SU-DHL-6 (cell line): ENCODE measurements at regions not wholly inside any gene's neighbourhood (a gene's known extent, or its start where the extent isn't known, plus 50 kb on each side); places are given as distances from the start of the nearest gene placed in this dataset.

ENCODE experiments used
- H2AFZ ChIP-seq: fragments of 200-600 bp; sonication (generic); 2 replicates; pipeline ENCODE4 v1.6.1; 2014; ENCODE audit warnings: low read depth, mild to moderate bottlenecking, moderate library complexity, mixed read lengths, antibody characterized with exemption, low read length; ENCODE audit not compliant: severe bottlenecking
- H3F3A ChIP-seq: fragments of 200-600 bp; shearing (Covaris generic); 2 replicates; pipeline ENCODE4 v1.6.0; 2016; ENCODE audit warnings: antibody characterized with exemption, mild to moderate bottlenecking; ENCODE audit not compliant: insufficient read depth
- H3K27ac ChIP-seq: fragments of 200-600 bp; sonication (generic); 2 replicates; pipeline ENCODE4 v1.5.1; 2016; ENCODE audit warnings: low read depth, mild to moderate bottlenecking, low read length, moderate library complexity, mixed read lengths
- H3K27me3 ChIP-seq: fragments of 200-600 bp; sonication (generic), shearing (Covaris generic); 2 replicates; pipeline ENCODE4 v1.6.0; 2014; ENCODE audit warnings: mild to moderate bottlenecking, low read length
- H3K36me3 ChIP-seq: fragments of 200-600 bp; sonication (generic); 2 replicates; pipeline ENCODE4 v1.6.1; 2014; ENCODE audit warnings: mild to moderate bottlenecking, low read length, mixed read lengths
- H3K4me2 ChIP-seq: fragments of 300-600, 200-600 bp; shearing (Covaris generic), sonication (generic); 2 replicates; pipeline ENCODE4 v1.6.0; 2014; ENCODE audit warnings: low read length, low read depth, mild to moderate bottlenecking; ENCODE audit not compliant: poor library complexity, severe bottlenecking
- H3K4me3 ChIP-seq: fragments of 200-600 bp; sonication (generic); 2 replicates; pipeline ENCODE4 v1.5.1; 2014; ENCODE audit warnings: antibody characterized with exemption, low read length, mild to moderate bottlenecking, mixed read lengths; ENCODE audit not compliant: insufficient read depth, poor library complexity, severe bottlenecking
- H3K79me2 ChIP-seq: fragments of 200-600 bp; sonication (generic); 2 replicates; pipeline ENCODE4 v1.6.1; 2014; ENCODE audit warnings: mild to moderate bottlenecking, low read length, moderate library complexity; ENCODE audit not compliant: insufficient read depth
- H3K9ac ChIP-seq: fragments of 200-600 bp; sonication (generic); 2 replicates; pipeline ENCODE4 v1.7.0; 2014; ENCODE audit warnings: mild to moderate bottlenecking, low read length
- H3K9me2 ChIP-seq: fragments of 200-600 bp; sonication (generic); replicated peaks from 2 replicates; pipeline ENCODE4 v1.6.1; 2014; ENCODE audit warnings: low read length; ENCODE audit not compliant: insufficient read depth
- H3K9me3 ChIP-seq: fragments of 200-600 bp; sonication (generic); 2 replicates; pipeline ENCODE4 v1.6.1; 2014; ENCODE audit warnings: low read length, mixed read lengths; ENCODE audit not compliant: insufficient read depth
- H4K20me1 ChIP-seq: fragments of 200-600 bp; sonication (generic); 2 replicates; pipeline ENCODE4 v1.6.1; 2014; ENCODE audit warnings: low read depth, mild to moderate bottlenecking, antibody characterized with exemption, low read length, moderate library complexity, mixed read lengths
- EZH2phosphoT487 ChIP-seq: fragments of 200-600 bp; sonication (generic), shearing (Covaris generic); conservative IDR thresholded peaks from 2 replicates; pipeline ENCODE4 v1.6.1; 2018; ENCODE audit warnings: mild to moderate bottlenecking, antibody characterized with exemption, low read length, moderate library complexity, mixed read lengths
- TF ChIP-seq, protein P1 (sequence below): fragments of 200-600 bp; sonication (generic); IDR thresholded peaks from one replicate; pipeline ENCODE4 v1.5.1; 2017; ENCODE audit warnings: antibody characterized with exemption, mild to moderate bottlenecking, low read length, moderate library complexity; ENCODE audit not compliant: insufficient read depth, poor library complexity, severe bottlenecking

DNA sequence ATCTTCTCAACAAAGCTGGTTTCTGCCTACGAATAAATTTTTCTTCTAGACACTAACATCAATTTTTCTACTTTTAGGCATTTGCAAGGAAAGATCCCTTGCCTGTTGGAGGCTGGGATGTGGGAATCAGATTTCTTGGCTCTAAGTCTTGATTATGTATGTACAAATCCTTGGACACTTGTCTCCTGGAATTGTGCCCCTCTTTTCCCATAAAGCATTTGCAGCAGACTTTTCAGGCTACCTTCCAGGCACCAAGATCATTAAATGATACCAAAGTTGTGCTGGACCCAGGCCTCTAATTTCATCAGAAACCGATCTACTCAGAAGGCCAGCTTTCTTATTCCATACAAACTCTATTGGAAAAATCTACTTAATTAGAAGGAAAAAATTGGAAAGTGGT, 339.5 kb upstream of the DIPK2B start:
- Histone ChIP-seq H3K27me3 (no peaks in the 10 kb centered on the region), H4K20me1 (no peaks in the 10 kb centered on the region), H3K27ac (no peak overlapping the region), H3F3A (no peaks in the 10 kb centered on the region), H3K4me2 (no peak overlapping the region), H3K9me3 (no peaks in the 10 kb centered on the region), H3K9me2 (no peaks in the 10 kb centered on the region), H3K79me2 (no peaks in the 10 kb centered on the region), H3K36me3 (no peaks in the 10 kb centered on the region), H2AFZ (no peak overlapping the region), H3K9ac (no peak overlapping the region), H3K4me3 (no peak overlapping the region)
- TF ChIP-seq, protein P1, sequence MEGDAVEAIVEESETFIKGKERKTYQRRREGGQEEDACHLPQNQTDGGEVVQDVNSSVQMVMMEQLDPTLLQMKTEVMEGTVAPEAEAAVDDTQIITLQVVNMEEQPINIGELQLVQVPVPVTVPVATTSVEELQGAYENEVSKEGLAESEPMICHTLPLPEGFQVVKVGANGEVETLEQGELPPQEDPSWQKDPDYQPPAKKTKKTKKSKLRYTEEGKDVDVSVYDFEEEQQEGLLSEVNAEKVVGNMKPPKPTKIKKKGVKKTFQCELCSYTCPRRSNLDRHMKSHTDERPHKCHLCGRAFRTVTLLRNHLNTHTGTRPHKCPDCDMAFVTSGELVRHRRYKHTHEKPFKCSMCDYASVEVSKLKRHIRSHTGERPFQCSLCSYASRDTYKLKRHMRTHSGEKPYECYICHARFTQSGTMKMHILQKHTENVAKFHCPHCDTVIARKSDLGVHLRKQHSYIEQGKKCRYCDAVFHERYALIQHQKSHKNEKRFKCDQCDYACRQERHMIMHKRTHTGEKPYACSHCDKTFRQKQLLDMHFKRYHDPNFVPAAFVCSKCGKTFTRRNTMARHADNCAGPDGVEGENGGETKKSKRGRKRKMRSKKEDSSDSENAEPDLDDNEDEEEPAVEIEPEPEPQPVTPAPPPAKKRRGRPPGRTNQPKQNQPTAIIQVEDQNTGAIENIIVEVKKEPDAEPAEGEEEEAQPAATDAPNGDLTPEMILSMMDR = no peak

DNA sequence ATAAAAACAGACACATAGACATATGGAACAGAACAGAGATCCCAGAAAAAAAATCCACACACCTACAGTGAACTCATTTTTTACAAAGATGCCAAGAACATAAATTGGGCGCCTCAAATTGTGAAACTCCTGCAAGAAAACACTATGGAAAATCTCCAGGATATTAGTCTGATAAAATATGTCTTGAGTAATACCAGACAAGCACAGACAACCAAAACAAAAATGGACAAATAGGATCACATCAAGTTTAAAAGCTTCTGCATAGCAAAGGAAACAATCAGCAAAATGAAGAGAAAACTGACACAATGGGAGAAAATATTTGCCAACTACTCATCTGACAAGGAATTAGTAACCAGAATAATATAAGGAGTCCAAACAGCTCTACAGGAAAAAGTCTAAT, 337.3 kb upstream of the DIPK2B start:
- no peak overlapping the region for H3K9ac ChIP-seq
- H2AFZ ChIP-seq = no peak overlapping the region
- no peaks in the 10 kb centered on the region for H3F3A ChIP-seq
- H3K27ac ChIP-seq = no peak overlapping the region
- no peaks in the 10 kb centered on the region for H4K20me1 ChIP-seq
- H3K4me3 ChIP-seq = no peak overlapping the region
- no peaks in the 10 kb centered on the region for H3K79me2 ChIP-seq
- TF ChIP-seq, protein P1 = no peak
- TF ChIP-seq EZH2phosphoT487 = no peak
- no peaks in the 10 kb centered on the region for H3K9me2 ChIP-seq
- no peaks in the 10 kb centered on the region for H3K27me3 ChIP-seq
- H3K4me2 ChIP-seq = no peak overlapping the region
- H3K9me3 ChIP-seq = no peaks in the 10 kb centered on the region
- no peaks in the 10 kb centered on the region for H3K36me3 ChIP-seq

DNA sequence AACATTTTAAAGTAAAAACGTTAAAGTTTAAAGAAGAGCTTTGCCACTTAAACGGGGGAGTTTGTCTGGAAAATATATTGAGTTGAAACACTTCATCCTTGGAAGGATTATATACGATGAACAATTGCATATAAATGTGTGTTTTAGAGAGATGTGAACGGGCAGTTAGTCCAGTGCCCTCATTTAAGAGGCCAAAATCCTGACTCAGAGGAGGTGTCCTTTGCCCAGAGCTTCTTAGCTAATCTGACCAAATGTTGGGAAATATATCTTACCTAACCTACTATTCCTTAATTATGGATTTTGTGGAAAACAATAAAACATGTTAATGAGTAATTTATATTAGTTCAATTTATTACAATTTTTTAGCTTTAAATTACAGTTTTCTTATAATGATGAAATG, 327.2 kb upstream of the DIPK2B start:
- Histone ChIP-seq H3K4me3 (no peak overlapping the region), H3K9me2 (no peaks in the 10 kb centered on the region), H3K27ac (no peak overlapping the region), H3K36me3 (no peaks in the 10 kb centered on the region), H3K79me2 (no peaks in the 10 kb centered on the region), H3K27me3 (no peaks in the 10 kb centered on the region), H3F3A (no peaks in the 10 kb centered on the region), H3K4me2 (no peak overlapping the region), H2AFZ (no peak overlapping the region), H4K20me1 (no peaks in the 10 kb centered on the region), H3K9me3 (no peaks in the 10 kb centered on the region), H3K9ac (no peak overlapping the region)
- TF ChIP-seq EZH2phosphoT487 = no peak
- TF ChIP-seq, protein P1 = no peak

DNA sequence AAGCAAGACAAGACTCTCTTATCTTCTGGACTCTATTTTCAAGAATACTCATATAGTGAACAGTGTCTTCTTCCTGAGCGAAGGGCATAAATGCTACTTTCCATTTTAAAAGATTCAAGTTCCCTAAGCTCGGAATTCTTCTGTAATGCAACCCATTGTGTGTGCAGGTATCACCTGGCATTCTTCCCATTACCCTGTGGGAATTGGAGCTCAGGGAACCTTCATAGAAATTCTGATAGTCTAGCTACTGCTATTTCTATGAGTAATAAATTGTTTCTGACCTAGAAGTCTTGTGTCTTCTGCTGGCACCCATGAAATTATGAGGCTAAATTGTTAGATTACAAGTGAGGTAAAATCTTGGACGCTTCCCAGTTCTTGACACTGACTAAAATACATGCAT, 324.1 kb upstream of the DIPK2B start:
- Histone ChIP-seq H2AFZ (no peak overlapping the region), H3K4me3 (no peak overlapping the region), H3F3A (no peaks in the 10 kb centered on the region), H3K27ac (no peak overlapping the region), H3K9me2 (no peaks in the 10 kb centered on the region), H4K20me1 (no peaks in the 10 kb centered on the region), H3K9ac (no peak overlapping the region), H3K4me2 (no peak overlapping the region), H3K9me3 (no peaks in the 10 kb centered on the region), H3K27me3 (no peaks in the 10 kb centered on the region), H3K36me3 (no peaks in the 10 kb centered on the region), H3K79me2 (no peaks in the 10 kb centered on the region)
- TF ChIP-seq, protein P1 = no peak
- no peak for TF ChIP-seq EZH2phosphoT487
